Activated naive CD4-positive, alpha-beta T cell (primary cell): ENCODE measurements at regions not wholly inside any gene's neighbourhood (a gene's known extent, or its start where the extent isn't known, plus 50 kb on each side); places are given as distances from the start of the nearest gene placed in this dataset.
"Not testable (repeated sequence)": the region's sequence is repeated elsewhere in the genome, so short reads cannot be mapped to it uniquely, and the experiment has no call there.

Experiments
- DNase-seq, 4 experiments: peaks; one replicate each; lab custom pipeline; 2025; lab: John Stamatoyannopoulos, UW

DNA sequence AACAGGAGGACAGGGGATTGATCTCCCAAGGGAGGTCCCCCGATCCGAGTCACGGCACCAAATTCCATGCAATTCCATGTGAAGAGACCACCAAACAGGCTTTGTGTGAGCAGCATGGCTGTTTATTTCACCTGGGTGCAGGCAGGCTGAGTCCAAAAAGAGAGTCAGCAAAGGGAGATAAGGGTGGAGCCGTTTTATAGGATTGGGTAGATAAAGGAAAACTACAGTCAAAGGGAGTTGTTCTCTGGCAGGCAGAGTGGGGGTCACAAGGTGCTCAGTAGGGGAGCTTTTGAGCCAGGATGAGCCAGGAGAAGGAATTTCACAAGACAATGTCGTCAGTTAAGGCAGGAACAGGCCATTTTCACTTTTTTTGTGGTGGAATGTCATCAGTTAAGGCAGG is 752.7 kb downstream of the GALC start:
- DNase-seq: not testable (repeated sequence)

DNA sequence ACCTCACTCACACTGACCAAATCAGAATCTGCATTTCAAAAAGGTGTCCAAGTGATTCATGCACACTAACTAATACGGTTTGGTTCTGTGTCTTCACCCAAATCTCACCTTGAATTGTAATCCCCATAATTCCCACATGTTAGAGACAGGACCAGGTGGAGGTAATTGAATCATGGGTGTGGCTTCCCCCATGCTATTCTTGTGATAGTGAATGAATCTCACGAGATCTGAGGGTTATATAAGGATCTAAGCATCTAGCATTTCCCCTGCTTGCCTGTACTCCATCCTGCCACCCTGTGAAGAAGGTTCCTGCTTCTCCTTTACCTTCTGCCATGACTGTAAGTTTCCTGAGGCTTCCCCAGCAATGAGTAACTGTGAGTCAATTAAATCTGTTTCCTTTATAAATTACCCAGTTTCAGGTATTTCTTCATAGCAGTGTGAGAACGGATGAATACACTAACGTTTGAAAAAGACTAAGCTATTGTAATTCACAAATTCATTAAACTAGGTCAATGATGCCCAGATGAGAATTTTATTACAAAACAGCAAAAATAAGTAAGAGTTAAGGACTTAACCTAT is 759.1 kb downstream of the GALC start:
- no peak for DNase-seq

DNA sequence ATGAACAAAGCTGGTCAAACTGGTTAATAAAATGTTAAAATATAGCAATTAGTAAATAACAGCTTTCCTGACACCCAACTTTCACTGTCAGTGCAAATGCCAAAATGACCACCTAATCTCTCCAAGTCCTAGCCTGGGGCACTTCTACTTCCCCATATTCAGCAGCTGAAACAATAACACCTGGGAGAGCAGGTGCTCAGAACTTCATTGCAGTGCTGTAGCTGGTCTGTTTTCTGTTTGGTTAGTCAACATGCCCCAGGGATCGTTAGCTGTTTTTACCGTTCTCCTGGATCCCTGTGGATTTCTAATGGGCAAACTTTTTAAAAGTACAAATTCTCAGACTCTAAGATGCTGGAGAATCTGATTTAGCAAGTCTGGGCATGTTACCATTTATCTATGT is 759.7 kb downstream of the GALC start:
- DNase-seq: no peak

DNA sequence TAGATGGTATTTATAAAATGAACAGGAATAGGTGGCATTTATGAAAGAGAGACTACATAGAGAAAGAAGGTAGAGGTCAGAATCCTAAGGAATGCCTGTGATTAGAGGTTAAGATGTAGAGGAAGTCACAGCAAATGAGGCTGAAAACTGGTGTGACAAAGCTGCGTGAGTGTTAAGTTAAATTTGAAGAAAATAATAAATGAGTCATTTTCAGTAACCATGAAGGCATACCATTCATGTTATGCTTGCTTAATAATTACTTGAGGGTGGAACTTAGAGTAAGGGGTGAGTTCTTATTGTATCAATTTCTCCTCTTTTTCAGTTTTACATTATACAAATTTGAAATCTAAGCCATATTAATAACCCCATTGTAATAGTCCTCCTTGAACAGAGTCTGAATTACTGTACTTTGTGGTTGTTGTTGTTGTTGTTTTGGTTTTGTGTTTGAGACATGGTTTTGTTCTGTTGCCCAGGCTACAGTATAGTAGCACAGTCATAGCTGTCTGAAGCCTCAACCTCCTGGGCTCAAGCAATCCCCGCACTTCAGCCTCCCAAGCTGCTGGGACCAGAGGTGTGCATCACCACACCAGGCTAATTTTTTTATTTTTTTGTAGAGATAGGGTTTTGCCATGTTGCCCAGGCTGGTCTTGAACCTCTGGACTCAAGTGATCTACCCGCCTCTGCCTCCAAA is 761.5 kb downstream of the GALC start:
- DNase-seq: no peak

DNA sequence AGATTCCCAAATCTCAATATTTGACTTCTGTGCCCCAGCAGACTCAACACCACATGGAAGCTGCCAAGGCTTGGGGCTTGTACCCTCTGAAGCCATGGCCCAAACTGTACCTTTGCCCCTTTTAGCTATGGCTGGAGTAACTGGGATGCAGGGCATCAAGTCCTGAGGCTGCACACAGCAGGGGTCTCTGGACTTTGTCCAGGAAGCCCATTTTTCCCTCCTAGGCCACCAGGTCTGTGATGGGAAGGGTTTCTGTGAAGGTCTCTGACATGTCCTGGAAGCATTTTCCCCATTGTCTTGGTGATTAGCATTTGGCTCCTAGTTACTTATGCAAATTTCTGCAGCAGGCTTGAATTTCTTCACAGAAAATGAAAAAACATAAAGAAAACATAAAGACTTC is 762.3 kb downstream of the GALC start:
- no peak for DNase-seq

DNA sequence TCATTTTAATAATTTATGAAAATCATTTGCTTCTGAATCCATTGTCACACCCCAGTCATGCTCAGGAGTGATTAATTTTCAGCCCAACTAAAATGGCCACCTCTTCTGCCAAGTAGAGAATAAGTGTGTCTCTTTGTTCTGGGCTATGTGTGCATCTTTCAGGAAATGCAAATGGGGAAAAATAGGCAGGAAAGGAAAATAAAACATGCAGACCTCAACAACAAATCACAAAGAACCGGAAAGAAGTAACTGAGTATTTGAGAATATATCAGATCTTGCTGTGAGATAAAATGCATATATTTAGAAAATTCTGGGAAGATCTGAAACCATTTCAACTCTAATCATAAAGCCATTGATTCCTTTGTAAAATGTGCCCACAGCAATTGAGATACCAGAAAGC is 763.9 kb downstream of the GALC start:
- DNase-seq: no peak

DNA sequence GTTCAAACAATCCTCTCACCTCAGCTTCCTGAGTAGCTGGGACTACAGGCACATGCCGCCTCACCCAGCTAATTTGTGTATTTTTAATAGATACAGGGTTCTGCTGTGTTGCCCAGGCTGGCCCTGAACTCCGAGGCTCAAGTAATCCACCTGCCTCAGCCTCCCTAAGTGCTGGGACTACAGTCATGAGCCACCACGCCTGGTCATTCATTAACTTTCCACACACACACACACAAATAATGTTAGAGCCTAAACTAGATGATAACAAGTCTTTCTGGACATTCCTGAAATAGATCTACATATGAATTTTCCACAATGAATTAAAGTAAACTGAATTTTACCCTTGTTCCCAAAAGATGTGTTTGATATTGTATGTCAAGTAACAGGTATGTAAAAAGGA is 776.0 kb downstream of the GALC start:
- DNase-seq: no peak

DNA sequence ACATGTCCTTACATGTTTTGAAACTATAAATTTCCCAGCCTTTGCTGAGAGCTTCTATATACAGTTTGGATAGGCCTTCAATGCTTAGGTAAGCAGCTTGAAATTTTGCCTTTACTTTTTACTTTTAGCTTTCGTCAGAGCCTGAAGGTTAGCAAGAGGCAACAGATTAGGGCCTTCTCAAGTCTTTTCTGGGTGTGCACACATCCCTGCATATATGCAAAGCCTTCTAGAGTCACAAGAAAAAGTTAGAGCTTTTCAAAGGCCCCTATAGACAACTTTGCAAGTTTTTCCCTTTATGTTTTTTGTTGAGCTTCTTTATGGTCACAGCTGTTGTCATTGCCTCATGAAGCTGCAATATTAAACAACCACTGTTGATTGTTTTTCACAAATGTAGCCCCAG is 778.4 kb downstream of the GALC start:
- no peak for DNase-seq

DNA sequence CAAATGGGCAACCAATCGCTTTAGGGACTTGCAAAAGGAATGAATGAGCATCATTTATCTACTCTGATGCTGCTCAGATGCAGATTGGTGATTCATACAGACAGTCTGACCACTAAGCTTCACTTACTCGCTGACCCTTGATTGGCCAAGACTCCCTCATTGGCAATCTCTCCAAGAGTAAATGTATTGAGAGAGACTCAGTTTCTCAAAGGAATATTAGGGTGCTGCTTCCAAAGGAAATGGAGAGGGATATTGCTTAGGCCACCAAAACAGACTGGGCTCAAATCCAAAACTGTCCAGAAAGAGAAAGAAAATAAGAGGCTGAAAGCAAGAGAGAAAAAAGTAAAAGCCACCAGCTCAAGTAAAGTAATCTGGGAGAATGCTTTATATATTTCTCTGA is 785.2 kb downstream of the GALC start:
- DNase-seq: no peak

DNA sequence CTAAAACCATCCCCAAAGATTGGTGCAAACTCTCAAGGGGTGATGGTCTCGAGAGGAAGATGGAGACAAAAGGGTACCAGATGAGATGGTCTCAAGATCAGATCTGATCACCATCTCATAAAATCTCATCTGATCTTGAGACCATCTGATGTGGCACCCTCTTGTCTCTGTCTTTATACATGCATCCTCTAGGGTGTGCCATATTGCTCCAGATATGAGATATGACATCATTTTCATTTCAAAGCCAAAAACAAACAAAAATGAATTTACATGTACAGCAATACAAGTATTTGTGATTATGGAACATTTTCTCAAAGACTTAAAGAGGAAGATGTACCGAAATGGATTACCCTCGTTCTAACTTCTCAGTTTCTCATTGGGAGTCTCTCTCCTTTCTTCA is 787.2 kb downstream of the GALC start:
- no peak for DNase-seq

DNA sequence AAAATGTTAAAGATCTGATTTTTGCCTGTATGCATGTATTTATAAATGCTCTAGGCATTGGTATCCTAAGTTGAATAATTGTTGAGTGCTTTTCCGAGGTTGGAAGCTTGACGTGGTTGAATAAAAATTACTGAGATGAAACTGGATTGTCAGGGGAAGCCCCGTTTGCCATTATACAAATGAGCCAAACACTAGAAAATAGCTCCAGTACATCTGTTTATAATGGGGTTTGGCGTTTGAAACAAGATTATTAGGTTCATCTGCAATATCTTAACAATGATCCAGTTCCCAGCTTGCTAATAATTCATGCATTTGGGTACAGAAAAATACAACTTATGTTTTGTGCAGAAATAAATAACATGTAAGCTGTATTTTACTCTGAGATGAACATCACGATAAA is 789.6 kb downstream of the GALC start:
- DNase-seq: no peak

DNA sequence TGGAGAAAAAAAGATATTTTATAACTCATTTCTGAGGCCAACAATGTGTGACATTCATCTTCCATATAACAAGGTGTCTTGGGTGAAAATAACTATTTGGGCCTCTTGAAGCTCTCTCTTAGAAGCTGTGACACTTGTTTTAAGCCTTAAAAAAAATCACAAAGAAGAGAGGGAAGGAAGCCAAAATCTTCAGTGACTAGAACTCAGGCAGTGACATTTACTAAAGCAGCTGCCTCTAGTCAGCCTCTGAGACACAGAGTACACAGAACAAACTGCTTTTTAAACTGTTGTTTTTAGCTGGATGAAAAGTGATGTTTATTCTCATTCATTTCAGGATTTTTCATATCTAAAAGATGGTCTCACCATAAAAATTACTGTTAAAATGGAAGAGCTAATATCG is 793.6 kb downstream of the GALC start:
- DNase-seq: no peak

DNA sequence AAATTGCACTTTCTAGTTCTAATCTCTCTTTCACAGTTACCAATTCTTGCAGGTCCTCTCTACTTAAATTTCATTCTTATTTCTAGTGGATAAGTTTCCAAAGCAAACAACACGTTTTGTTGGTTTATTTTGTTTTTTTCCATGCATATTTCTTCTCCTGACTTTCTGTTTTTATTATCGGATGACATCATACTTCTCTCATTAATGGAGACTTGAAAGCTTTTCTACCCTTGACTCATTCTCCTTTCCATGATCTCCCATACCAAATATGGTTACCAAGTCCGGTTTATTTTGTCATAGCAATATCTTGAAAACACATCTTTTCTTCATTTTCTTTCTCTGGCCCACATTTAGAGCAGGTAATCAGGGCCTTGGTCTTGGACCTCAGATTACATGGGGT is 796.5 kb downstream of the GALC start:
- no peak for DNase-seq

DNA sequence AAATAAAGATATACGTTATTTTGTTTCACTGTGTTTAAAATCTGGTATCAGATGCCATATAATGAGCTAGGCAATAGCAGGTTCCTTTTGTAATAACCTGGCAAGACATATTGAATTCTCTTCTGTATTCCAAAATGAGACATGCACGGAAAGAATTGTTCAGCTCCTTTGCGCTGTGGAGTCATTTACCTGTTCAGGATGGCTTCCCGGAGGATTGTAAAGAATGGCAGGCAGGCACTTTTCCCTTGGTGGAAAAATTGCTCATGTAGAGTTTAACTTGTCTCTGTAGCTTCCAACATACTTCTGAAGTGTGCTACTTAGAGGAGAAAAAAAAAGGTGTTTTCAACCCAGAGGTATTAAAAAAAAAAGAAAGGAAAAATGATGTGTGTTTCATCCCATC is 805.2 kb downstream of the GALC start:
- DNase-seq: no peak

DNA sequence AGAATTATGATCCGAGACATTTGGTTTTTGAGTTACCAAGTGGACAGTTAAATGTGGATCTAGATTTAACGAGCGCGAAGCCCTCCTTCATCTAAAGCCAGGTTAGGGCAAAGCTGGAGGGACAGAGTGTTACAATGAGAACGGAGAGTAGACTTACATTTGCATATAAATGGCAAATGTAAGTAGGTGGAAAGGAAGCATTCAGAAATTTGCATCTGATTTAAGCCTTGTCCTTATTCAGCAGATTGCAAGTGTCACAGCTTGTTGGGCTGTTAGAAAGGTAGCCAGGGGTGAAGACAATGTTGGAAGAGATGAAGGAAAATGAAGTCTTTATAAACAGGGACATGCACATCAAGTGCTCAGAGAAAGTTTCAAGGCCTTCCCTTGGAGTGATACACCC is 806.2 kb downstream of the GALC start:
- DNase-seq: no peak

DNA sequence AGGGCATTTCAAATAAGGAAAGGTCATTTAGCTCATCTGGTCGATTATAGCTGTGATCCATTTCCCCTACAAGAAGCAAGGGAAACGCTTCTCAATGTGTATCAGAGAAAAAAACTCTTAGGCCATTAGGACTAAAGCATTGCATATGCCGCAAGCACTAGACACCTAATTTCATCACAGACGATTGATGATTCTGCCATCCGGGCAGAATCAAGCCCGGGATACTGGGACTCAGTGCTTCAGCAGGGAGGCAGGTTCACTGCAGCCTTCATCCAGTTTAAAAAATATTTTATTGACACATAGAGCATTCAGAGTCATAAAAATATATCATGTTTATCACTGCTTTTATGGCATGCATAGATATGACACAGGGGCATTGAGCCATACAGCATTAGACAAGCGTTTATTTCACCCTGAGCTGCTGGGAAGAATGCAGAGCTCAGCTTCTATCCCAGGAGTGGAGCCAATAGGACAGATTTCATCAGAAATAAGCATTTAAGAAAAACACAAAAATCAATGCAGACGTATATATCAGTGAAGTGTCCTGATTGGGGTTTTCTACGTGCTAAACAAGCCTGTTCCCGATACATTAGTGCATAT is 806.9 kb downstream of the GALC start:
- no peak for DNase-seq

DNA sequence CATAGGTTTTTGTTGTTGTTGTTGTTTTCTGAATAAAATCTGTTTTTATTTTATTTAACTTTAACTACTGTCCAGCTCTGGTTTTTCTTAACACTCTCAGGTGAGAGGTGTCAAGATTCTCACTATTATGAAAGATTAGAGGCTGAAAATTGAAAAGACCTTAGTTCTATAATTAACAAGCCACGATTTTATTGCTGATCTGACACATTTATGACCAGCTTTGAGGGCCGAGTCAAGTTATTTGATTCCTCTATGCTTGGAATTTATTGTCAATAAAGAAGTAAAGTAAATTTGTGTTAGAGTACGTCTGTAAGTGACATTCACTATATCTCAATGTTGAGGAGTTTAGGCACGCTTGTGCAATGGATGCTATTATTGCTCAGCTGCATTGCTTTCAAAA is 808.8 kb downstream of the GALC start:
- DNase-seq: no peak

DNA sequence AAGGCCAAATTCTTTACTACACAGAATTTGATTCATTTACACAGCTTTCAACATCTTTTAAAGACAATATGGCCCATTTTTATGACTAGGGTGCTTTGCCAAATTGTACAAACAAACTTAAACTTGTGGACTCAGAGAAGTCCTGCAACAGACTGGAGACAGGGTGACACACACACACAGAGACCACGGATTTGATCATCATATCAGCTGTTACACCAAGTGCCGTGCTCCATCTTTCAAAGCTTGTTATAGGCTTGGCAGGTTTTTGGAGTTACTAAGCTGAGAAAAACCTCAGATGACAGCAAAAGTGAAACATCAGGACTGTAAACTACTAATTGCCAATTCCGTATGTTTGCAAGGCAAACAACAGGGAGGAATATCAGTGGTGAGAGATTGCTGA is 811.7 kb downstream of the GALC start:
- no peak for DNase-seq

DNA sequence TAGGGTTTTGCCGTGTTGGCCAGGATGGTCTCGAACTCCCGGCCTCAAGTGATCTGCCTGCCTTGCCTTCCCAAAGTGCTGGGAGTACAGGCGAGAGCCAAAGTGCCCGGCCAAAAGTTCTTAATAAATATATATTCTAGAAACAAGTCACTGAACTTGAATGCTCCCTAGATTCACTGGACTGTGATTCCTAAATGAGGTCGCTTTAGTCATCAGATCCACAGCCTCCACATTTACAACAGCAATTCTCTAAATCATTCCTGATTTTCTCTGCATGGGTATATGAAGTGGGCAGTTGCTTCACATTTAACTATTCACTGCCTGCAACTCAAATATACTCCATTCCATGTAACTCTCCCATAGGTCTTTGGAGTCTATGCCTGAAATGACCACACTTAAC is 813.0 kb downstream of the GALC start:
- DNase-seq: no peak

DNA sequence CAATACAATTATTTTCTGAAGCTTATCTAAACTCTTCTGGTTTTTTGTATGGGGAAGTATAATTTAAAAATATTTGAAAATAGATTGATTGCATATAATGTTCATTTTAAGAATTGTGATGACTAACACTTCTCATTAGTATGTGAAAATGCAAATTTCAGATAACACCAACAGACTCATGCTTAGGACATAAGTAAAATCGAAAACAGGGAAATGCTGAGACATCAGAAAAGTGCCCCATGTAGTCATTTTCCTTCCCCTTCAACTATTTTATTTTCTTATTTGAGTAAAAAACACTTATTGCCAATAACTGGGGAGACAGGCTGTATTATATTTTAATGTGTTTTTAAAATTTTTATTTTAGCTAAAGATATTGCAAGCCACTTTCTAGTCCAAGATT is 814.7 kb downstream of the GALC start:
- no peak for DNase-seq

DNA sequence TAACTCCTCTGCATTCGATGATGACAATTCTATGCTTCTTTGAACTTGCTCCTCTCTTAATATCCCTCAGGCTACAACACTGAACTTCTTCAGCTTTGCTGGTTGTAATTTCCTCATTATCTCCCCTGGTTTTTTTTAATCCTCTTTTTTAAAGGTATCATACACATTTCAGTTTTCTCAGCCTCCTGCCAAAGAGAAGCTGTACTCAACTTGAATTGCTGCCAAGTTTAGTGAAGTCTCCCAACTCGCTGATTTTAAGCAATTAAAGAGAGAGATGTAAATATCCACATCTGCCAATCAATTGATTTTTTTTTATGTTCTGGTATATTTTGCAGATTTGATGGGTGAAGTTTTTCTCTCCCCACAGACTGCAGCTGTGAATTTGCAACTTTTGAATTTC is 817.8 kb downstream of the GALC start:
- DNase-seq: no peak

DNA sequence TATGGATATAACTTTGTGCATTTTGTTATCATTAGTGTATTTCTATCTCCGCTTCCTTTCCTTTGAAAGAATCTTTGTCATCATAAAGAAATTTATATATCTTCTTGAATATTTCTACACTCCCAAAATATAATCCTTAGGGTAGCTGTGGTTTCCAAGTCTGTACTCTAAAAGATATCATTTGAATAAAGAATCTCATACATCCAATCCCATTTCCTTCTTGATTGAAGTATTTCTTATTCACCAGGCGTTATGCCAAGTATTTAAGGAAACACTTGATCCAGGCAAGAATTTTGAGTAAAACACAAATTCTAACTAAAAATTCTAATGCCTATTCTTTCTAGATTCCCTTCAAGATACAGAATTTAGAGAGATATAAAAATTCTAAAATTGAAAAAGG is 821.8 kb downstream of the GALC start:
- DNase-seq: no peak

DNA sequence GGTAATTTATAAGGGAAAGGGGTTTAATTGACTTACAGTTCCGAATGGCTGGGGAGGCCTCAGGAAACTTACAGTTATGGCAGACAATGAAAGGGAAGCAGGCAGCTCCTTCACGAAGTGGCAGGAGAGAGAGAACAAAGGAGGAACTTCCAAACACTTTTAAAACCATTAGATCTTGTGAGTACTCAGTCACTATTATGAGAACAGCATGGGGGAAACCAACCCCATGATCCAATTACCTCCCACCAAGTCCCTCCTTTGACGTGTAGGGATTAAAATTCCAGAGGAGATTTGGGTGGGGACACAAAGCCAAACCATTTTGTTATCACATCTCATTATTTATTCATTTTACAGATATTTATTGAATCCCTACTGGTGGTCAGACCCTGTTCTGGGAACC is 822.8 kb downstream of the GALC start:
- no peak for DNase-seq

DNA sequence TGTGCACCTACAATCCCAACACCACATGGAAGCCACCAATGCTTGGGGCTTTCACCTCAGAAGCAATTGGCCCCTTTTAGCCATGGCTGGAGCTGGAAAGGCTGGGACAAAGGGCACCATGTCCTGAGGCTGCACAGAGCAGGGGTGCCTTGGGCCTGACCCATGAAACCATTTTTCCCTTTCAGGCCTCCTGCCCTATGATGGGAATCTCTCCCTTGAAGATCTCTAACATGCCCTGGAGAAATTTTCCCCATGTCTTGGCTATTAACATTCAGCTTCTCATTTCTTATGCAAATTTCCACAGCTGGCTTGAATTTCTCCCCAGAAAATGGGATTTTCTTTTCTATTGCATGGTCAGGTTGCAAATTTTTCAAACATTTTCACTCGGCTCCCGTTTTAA is 823.6 kb downstream of the GALC start:
- no peak for DNase-seq
